SK-N-SH (cell line): ENCODE measurements at regions not wholly inside any gene's neighbourhood (a gene's known extent, or its start where the extent isn't known, plus 50 kb on each side); places are given as distances from the start of the nearest gene placed in this dataset.

Source experiments
- CTCF ChIA-PET: fragments of 300-600, 350-600 bp; formaldehyde crosslinking; extraction: SDS; loops from one replicate; lab custom pipeline; 2021; lab: Yijun Ruan, JAX
- POLR2A ChIA-PET: fragments of 350-600 bp; sonication (Branson Sonifier 250); formaldehyde crosslinking; extraction: SDS; loops from one replicate; lab custom pipeline; 2020; ENCODE audit warnings: antibody characterized with exemption, inconsistent platforms; lab: Yijun Ruan, JAX
- DNase-seq: peaks from one replicate; pipeline ENCODE4 v3.0.0; 2012
- H2AFZ ChIP-seq: fragments of 200-600 bp; sonication (generic); 2 replicates; pipeline ENCODE4 v1.8.1; 2016; ENCODE audit warnings: antibody characterized with exemption, mild to moderate bottlenecking, low read depth
- H3F3A ChIP-seq: fragments of 200-600 bp; sonication (generic); replicated peaks from 2 replicates; pipeline ENCODE3; 2016; ENCODE audit warnings: antibody characterized with exemption, mild to moderate bottlenecking; ENCODE audit not compliant: insufficient read depth
- H3K27ac ChIP-seq, 2 experiments: fragments of 200-500 bp in 1 of 2; fragments of 200-600 bp in 1 of 2; sonication (Bioruptor generic) in 1 of 2; sonication (generic), shearing (Covaris generic) in 1 of 2; 2 replicates each; pipeline versions ENCODE4 v1.5.1 to v1.6.1; 2014 to 2016; ENCODE audit warnings: low read depth in 2 of 2, inconsistent platforms in 1 of 2, low read length in 1 of 2, mild to moderate bottlenecking in 1 of 2, mixed read lengths in 1 of 2
- H3K27me3 ChIP-seq: fragments of 200-600 bp; sonication (generic), shearing (Covaris generic); 2 replicates; pipeline ENCODE4 v1.6.1; 2016; ENCODE audit warnings: mixed run types; ENCODE audit not compliant: insufficient read depth
- H3K36me3 ChIP-seq, 2 experiments: fragments of 200-500 bp in 1 of 2; fragments of 200-600 bp in 1 of 2; sonication (Bioruptor generic) in 1 of 2; sonication (generic) in 1 of 2; replicated peaks in 1 of 2; 2 replicates each; pipeline versions ENCODE3 to v1.5.1; 2014 to 2016; ENCODE audit warnings: low read length in 1 of 2, mild to moderate bottlenecking in 1 of 2; ENCODE audit not compliant: insufficient read depth in 2 of 2, control insufficient read depth in 1 of 2
- H3K4me1 ChIP-seq, 2 experiments: fragments of 200-500 bp in 1 of 2; fragments of 200-600 bp in 1 of 2; sonication (Bioruptor generic) in 1 of 2; sonication (generic), shearing (Covaris generic) in 1 of 2; 2 replicates each; pipeline versions ENCODE4 v1.5.1 to v1.6.1; 2014 to 2016; ENCODE audit warnings: low read depth in 1 of 2, low read length in 1 of 2, mixed run types in 1 of 2; ENCODE audit not compliant: insufficient read depth in 2 of 2, control insufficient read depth in 1 of 2
- H3K4me2 ChIP-seq: fragments of 200-600 bp; sonication (generic), shearing (Covaris generic); 2 replicates; pipeline ENCODE4 v1.6.1; 2017; ENCODE audit warnings: mixed run types
- H3K4me3 ChIP-seq, 2 experiments: fragments of 200-500 bp in 1 of 2; fragments of 200-600 bp in 1 of 2; sonication (Bioruptor generic) in 1 of 2; sonication (generic), shearing (Covaris generic) in 1 of 2; 2 replicates each; pipeline versions ENCODE4 v1.5.1 to v1.8.1; 2014 to 2016; ENCODE audit warnings: low read depth in 2 of 2, inconsistent platforms in 1 of 2, low read length in 1 of 2, mild to moderate bottlenecking in 1 of 2, mixed read lengths in 1 of 2, moderate library complexity in 1 of 2
- H3K79me2 ChIP-seq: fragments of 200-600 bp; sonication (generic); 2 replicates; pipeline ENCODE4 v1.8.1; 2017; ENCODE audit warnings: mild to moderate bottlenecking; ENCODE audit not compliant: insufficient read depth
- H3K9ac ChIP-seq: fragments of 200-600 bp; sonication (generic); 2 replicates; pipeline ENCODE4 v1.6.1; 2017; ENCODE audit warnings: mixed run types
- H3K9me2 ChIP-seq: fragments of 200-600 bp; sonication (generic); 2 replicates; pipeline ENCODE4 v1.6.1; 2017; ENCODE audit warnings: mixed run types
- H3K9me3 ChIP-seq: fragments of 200-600 bp; sonication (generic); 2 replicates; pipeline ENCODE4 v1.6.1; 2017; ENCODE audit warnings: mixed run types, mild to moderate bottlenecking, moderate library complexity
- H4K20me1 ChIP-seq: fragments of 200-600 bp; sonication (generic); 2 replicates; pipeline ENCODE4 v1.6.1; 2017; ENCODE audit warnings: mild to moderate bottlenecking, mixed run types; ENCODE audit not compliant: insufficient read depth
- ELF1 ChIP-seq: IDR thresholded peaks from 2 replicates; pipeline ENCODE4 v1.4.0; 2012
- EZH2phosphoT487 ChIP-seq: fragments of 200-600 bp; sonication (generic); IDR thresholded peaks from 2 replicates; pipeline ENCODE4 v1.6.1; 2017; ENCODE audit warnings: low read depth, mixed run types, mild to moderate bottlenecking, antibody characterized with exemption, moderate library complexity, borderline replicate concordance
- FOXM1 ChIP-seq: IDR thresholded peaks from 2 replicates; pipeline ENCODE4 v1.4.0; 2012; ENCODE audit warnings: low read depth, mild to moderate bottlenecking
- GATA2 ChIP-seq: sonication (generic); formaldehyde crosslinking; IDR thresholded peaks from 2 replicates; pipeline ENCODE4 v1.5.0; 2020; ENCODE audit warnings: mild to moderate bottlenecking, missing genetic modification reagents
- JUND ChIP-seq: IDR thresholded peaks from 2 replicates; pipeline ENCODE4 v1.4.0; 2012
- MAX ChIP-seq: IDR thresholded peaks from 2 replicates; pipeline ENCODE4 v1.4.0; 2012; ENCODE audit warnings: low read depth
- NFIC ChIP-seq: IDR thresholded peaks from 2 replicates; pipeline ENCODE4 v1.4.0; 2012; ENCODE audit warnings: borderline replicate concordance
- PBX3 ChIP-seq: IDR thresholded peaks from 2 replicates; pipeline ENCODE4; 2012
- RAD21 ChIP-seq: IDR thresholded peaks from 2 replicates; pipeline ENCODE4 v1.6.1; 2012; ENCODE audit warnings: mild to moderate bottlenecking, low read length
- REST ChIP-seq: IDR thresholded peaks from 2 replicates; pipeline ENCODE4 v1.6.1; 2012; ENCODE audit warnings: mild to moderate bottlenecking, low read depth, low read length, moderate library complexity
- SIN3A ChIP-seq: IDR thresholded peaks from 2 replicates; pipeline ENCODE4 v1.6.1; 2012; ENCODE audit warnings: low read depth, mild to moderate bottlenecking, low read length, moderate library complexity, borderline replicate concordance
- TAF1 ChIP-seq: IDR thresholded peaks from 2 replicates; pipeline ENCODE4 v1.6.1; 2012; ENCODE audit warnings: low read depth, mild to moderate bottlenecking, low read length, moderate library complexity, borderline replicate concordance
- TEAD4 ChIP-seq: IDR thresholded peaks from 2 replicates; pipeline ENCODE4 v1.4.0; 2012; ENCODE audit warnings: mild to moderate bottlenecking, borderline replicate concordance; ENCODE audit not compliant: insufficient read depth
- WGBS: methylation state at CpG from one replicate; pipeline ENCODE4 v1.1.6; 2017; ENCODE audit warnings: low lambda C conversion rate; 5-methylcytosine and 5-hydroxymethylcytosine counted together
- TF ChIP-seq, protein P1 (sequence below): IDR thresholded peaks from 2 replicates; pipeline ENCODE4 v1.4.0; 2012; ENCODE audit warnings: low read depth, borderline replicate concordance
- TF ChIP-seq, protein P2 (sequence below): fragments of 150-350 bp; IDR thresholded peaks from 2 replicates; pipeline ENCODE4 v1.6.1; 2016; ENCODE audit warnings: mild to moderate bottlenecking, low read depth, low read length
- TF ChIP-seq, protein P3 (sequence below): fragments of 200-600 bp; sonication (generic); IDR thresholded peaks from 2 replicates; pipeline ENCODE4 v1.6.1; 2017; ENCODE audit warnings: antibody characterized with exemption, mild to moderate bottlenecking, moderate library complexity

- no peaks in the 10 kb centered on the region for H3K9me2 ChIP-seq
- H3K27me3 ChIP-seq: no peaks in the 10 kb centered on the region
- no peaks in the 10 kb centered on the region for H3K36me3 ChIP-seq
- TF ChIP-seq ELF1 (no peak), EZH2phosphoT487 (no peak), FOXM1 (no peak), NFIC (no peak), MAX (no peak), REST (no peak), JUND (no peak), RAD21 (no peak), TEAD4 (no peak), SIN3A (no peak), PBX3 (no peak), GATA2 (CRISPR knock-in tag) (no peak), TAF1 (no peak)
- TF ChIP-seq, protein P1, sequence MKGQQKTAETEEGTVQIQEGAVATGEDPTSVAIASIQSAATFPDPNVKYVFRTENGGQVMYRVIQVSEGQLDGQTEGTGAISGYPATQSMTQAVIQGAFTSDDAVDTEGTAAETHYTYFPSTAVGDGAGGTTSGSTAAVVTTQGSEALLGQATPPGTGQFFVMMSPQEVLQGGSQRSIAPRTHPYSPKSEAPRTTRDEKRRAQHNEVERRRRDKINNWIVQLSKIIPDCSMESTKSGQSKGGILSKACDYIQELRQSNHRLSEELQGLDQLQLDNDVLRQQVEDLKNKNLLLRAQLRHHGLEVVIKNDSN: no peak
- TF ChIP-seq, protein P2, sequence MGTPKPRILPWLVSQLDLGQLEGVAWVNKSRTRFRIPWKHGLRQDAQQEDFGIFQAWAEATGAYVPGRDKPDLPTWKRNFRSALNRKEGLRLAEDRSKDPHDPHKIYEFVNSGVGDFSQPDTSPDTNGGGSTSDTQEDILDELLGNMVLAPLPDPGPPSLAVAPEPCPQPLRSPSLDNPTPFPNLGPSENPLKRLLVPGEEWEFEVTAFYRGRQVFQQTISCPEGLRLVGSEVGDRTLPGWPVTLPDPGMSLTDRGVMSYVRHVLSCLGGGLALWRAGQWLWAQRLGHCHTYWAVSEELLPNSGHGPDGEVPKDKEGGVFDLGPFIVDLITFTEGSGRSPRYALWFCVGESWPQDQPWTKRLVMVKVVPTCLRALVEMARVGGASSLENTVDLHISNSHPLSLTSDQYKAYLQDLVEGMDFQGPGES: no peak
- TF ChIP-seq, protein P3, sequence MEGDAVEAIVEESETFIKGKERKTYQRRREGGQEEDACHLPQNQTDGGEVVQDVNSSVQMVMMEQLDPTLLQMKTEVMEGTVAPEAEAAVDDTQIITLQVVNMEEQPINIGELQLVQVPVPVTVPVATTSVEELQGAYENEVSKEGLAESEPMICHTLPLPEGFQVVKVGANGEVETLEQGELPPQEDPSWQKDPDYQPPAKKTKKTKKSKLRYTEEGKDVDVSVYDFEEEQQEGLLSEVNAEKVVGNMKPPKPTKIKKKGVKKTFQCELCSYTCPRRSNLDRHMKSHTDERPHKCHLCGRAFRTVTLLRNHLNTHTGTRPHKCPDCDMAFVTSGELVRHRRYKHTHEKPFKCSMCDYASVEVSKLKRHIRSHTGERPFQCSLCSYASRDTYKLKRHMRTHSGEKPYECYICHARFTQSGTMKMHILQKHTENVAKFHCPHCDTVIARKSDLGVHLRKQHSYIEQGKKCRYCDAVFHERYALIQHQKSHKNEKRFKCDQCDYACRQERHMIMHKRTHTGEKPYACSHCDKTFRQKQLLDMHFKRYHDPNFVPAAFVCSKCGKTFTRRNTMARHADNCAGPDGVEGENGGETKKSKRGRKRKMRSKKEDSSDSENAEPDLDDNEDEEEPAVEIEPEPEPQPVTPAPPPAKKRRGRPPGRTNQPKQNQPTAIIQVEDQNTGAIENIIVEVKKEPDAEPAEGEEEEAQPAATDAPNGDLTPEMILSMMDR: no peak
- peaks cover 0 to 14% of the 10 kb centered on the region in 2 experiments; a peak in 3 of 4 replicates for H3K4me1 ChIP-seq
- H3K9ac ChIP-seq: no peak overlapping the region
- no peak overlapping the region for H3K27ac ChIP-seq
- H2AFZ ChIP-seq: no peak overlapping the region
- H3K4me3 ChIP-seq: no peak overlapping the region
- no peak overlapping the region for H3K4me2 ChIP-seq
- CTCF ChIA-PET: no interaction called here
- H3F3A ChIP-seq: peaks cover 13% of the 10 kb centered on the region
- WGBS: 97% methylated on average over 6 of the region's 6 CpGs
- POLR2A ChIA-PET: no interaction called here
- no peaks in the 10 kb centered on the region for H3K9me3 ChIP-seq
- H4K20me1 ChIP-seq: no peaks in the 10 kb centered on the region
- DNase-seq: no peak
- no peaks in the 10 kb centered on the region for H3K79me2 ChIP-seq
Observed at GRCh38 chr2:224259831-224260230, 142.1 kb downstream of the FAM124B start.
